NCI-H2171 treated with DMSO at 0.1 percent for 48 hours (cell line): ENCODE measurements at regions not wholly inside any gene's neighbourhood (a gene's known extent, or its start where the extent isn't known, plus 50 kb on each side); places are given as distances from the start of the nearest gene placed in this dataset.
A peak's percentile ranks its signal among the peaks of the same experiment; 100 is the strongest.
"Not testable (repeated sequence)": the region's sequence is repeated elsewhere in the genome, so short reads cannot be mapped to it uniquely, and the experiment has no call there.

Source experiments
- DNase-seq: peaks from one replicate; lab custom pipeline; 2025; lab: John Stamatoyannopoulos, UW

GRCh38 chr6:102910701-102911139, 1517.2 kb downstream of the GRIK2 start:
- DNase-seq = not testable (repeated sequence)

DNA sequence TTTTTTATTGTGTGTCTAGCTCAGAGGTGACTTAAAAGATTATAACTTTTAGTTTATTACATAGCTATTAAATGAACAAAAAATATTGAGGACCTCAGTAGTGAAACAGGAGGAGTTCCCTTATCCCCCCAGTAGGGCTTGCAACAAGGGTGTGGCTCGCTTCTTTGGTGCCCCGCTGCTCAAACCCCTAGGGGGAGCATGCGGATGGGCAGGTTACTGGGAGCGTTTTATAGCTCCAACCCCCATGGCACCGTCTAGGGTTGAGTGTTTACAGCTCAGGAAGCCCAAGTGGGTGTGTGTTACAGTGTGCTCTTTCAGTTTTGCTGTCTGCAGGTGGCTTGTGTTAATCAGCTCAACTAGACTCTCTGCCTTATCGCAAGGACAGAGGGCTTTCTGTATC, 1513.7 kb downstream of the GRIK2 start:
- DNase-seq = peak; percentile 19

- no peak for DNase-seq
Observed at GRCh38 chr6:102902471-102902870, 1509.0 kb downstream of the GRIK2 start.

GRCh38 chr6:102895683-102896082, 1502.2 kb downstream of the GRIK2 start:
- DNase-seq = no peak

- DNase-seq = no peak
Observed at GRCh38 chr6:102885165-102885564, 1491.7 kb downstream of the GRIK2 start.

DNA sequence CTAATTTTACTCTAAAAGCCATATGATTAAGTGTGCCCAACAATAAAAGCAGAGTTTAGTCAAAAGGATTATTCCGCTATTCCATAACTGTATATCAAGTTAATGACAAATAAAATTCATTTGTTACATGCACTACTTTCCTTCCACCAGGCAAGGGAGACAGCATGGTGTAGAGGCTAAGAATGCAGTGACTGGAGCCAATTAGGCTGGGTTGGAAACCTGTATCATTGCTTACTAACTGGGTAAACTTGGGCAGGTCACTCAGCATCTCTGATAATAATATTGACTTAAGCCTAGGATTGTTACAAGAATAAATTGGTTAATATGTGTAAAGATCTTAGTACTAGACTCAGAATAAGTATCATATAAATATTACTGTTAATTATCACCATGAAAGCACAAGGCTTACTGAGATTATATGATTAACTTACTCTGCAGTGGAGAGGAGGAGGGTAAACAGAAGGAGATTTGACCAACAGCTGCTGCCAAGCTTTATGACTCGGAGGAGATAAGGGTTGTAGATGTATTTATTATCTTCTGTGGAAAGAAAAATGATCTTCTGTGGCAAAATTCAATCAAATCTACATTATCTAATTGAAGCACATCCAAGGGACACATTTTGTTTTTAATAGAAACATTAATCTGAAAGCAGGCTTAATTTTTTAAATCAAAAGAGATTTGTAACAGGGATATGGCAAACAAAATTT, 1459.9 kb downstream of the GRIK2 start:
- DNase-seq = no peak

- DNase-seq = no peak
Observed at GRCh38 chr6:102848796-102849195, 1455.3 kb downstream of the GRIK2 start.

- no peak for DNase-seq
Observed at GRCh38 chr6:102848210-102848609, 1454.7 kb downstream of the GRIK2 start.

DNA sequence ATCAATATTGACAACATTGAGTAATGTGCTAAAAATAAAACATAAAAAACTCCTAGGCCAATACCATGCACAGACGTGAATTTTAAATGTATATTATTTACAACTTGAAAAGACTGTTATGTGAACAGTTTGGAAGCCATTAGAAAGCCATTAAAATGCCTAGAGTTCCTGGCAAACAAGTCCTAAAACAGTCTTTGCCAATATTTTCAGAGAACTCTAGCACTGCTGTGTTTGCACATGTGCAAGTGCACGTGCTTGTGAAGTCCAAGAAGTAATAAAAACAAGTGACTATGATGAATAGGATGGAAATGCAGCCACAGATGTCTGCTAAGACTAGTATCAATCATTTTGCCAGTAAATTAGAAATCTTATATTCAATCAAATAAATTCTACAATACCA, 1447.6 kb downstream of the GRIK2 start:
- no peak for DNase-seq

DNA sequence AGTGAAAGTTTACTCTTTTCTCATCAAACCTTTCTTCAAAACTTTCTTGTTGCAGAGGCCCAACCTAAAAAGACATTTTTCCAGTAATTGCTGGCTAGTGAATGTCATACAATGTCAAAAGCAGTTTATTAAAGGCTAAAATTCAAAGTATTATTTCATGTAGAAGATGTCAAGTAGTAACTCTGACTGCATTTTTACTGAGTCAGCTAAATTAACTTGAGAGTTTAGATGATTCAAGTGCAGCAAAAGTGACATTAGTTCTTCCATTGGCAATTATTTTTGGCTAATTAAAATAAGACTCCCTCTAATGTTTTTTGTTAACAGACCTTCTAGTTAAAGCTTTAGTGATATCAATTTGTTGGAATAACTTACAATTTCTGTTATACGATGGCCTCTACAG, 1438.5 kb downstream of the GRIK2 start:
- DNase-seq = no peak

DNA sequence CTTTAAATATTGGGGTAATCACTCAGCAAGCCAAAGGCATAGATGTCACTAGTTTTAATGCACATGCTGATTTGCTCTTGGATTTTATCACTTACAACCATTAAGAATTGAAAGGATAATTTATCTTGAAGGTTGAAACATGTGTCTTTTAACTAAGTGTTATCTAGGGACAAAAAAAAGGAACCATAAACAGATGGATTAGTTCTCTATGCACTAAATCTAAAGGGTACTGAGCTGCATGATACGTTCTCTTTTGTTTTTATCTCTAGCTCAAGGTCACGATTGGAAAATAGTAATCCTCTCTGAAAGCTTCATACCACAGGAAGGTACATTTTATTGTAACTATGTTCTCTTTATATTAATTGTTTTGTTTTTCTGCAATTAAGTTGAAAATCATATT, 1426.6 kb downstream of the GRIK2 start:
- no peak for DNase-seq

GRCh38 chr6:102815207-102815606, 1421.7 kb downstream of the GRIK2 start:
- no peak for DNase-seq

GRCh38 chr6:102813489-102814275, 1420.2 kb downstream of the GRIK2 start:
- DNase-seq = no peak

DNA sequence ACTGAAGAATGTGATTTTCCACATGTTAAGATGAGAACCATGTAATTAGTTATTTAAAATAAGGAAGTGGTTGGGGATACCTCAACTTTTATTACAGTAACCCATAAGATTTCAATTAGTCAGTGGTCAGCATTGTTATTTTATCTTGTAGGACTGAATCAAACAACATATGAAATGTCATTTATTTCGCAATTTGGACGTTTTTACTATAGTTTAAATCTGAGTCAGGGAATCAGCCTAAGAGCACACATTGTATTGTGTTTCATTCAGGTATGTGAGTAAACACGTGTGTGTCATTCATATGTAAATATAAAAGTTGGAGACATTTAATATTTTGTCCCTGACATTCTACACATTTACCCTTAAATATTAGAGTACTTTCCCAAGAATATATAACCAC, 1418.7 kb downstream of the GRIK2 start:
- DNase-seq = no peak

- DNase-seq = peak; percentile 47
Observed at GRCh38 chr6:102808944-102809505, 1415.5 kb downstream of the GRIK2 start.

DNA sequence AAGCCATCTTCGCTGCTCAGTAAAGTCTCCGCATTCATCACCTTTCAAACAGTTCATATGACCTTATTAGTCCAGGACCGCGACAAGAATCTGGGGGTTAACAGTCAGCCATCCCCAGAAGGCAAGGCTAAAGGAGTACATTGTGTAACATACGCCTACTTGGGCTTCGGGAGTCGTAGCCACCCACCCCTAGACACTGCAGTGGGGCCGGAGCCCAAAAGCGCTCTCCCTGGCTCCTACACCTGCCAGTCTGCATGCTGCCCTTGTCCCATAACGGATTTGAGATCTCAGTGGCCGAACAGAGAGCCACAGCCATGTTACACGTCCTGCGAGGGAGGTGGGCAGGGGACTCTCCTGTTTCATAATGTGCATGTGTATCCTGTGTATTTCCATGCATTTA, 1405.5 kb downstream of the GRIK2 start:
- DNase-seq = no peak

- DNase-seq = peak; percentile 43
Observed at GRCh38 chr6:102798636-102799035, 1405.1 kb downstream of the GRIK2 start.

DNA sequence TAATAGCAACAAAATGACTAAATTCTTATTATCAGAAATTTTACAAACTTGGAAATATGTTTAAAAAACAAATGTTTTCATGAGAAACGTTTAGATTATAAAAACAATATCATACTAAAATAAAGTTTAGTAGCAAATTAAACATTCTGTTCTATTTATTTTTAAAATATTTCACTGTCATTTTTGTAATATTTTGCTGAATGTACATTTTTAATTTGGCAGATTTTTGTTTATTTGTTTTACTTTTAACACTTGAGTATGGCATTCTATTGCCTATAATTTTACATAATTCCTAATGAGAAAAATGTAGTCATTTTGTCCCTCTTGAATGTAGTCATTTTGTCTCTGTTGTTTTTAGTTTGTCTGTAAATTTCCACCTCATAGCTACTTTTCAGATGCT, 1400.2 kb downstream of the GRIK2 start:
- no peak for DNase-seq

- DNase-seq = no peak
Observed at GRCh38 chr6:102774326-102774725, 1380.8 kb downstream of the GRIK2 start.

DNA sequence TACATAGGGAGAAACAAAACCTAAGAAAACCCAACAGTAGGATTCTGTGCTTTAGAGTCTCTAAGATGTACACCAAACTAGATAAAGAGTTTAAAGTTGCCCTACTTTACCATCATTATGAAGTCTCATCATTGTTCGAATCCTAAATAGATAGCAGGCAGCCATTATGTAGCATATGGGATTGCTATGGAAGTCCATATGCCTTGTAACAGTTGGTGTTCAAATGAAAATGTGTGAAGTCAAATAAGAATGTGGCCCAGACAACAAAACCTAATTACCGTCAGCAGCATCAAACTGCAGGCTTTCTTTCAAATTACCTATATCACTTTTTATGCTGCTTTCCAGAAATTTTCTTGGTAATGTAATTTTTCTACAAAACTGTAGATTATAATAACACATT, 1380.1 kb downstream of the GRIK2 start:
- DNase-seq = no peak

GRCh38 chr6:102766963-102767362, 1373.5 kb downstream of the GRIK2 start:
- DNase-seq = no peak

- DNase-seq = no peak
Observed at GRCh38 chr6:102764317-102764716, 1370.8 kb downstream of the GRIK2 start.

- DNase-seq = no peak
Observed at GRCh38 chr6:102763891-102764290, 1370.4 kb downstream of the GRIK2 start.
